Fibroblast of the aortic adventitia (primary cell): ENCODE measurements at regions not wholly inside any gene's neighbourhood (a gene's known extent, or its start where the extent isn't known, plus 50 kb on each side); places are given as distances from the start of the nearest gene placed in this dataset.

Experiments
- DNase-seq: peaks from one replicate; pipeline ENCODE4 v3.0.0-alpha.2; 2010; ENCODE audit warnings: low read depth
- H3K4me3 ChIP-seq: 2 replicates; pipeline ENCODE4 v1.5.1; 2011; ENCODE audit warnings: low read depth, mild to moderate bottlenecking, control low read depth, low read length, moderate library complexity
- CTCF ChIP-seq: IDR thresholded peaks from 2 replicates; pipeline ENCODE4 v1.5.1; 2011; ENCODE audit warnings: mild to moderate bottlenecking, low read length, control low read depth, inconsistent platforms; ENCODE audit not compliant: insufficient read depth

- no peak overlapping the region for H3K4me3 ChIP-seq
- DNase-seq: no peak
- TF ChIP-seq CTCF: no peak
Observed at GRCh38 chr4:141290771-141291170, 70.1 kb downstream of the ZNF330 start.

GRCh38 chr4:141294306-141294705 is 73.6 kb downstream of the ZNF330 start:
- no peak for TF ChIP-seq CTCF
- no peak overlapping the region for H3K4me3 ChIP-seq
- DNase-seq: no peak

GRCh38 chr4:141301216-141301615 is 80.5 kb downstream of the ZNF330 start:
- TF ChIP-seq CTCF: no peak

GRCh38 chr4:141302924-141303323 is 82.2 kb downstream of the ZNF330 start:
- no peak for TF ChIP-seq CTCF
- no peak for DNase-seq
- H3K4me3 ChIP-seq: no peak overlapping the region

More at GRCh38 chr4:141301216-141301615, 80.5 kb downstream of the ZNF330 start:
- no peak overlapping the region for H3K4me3 ChIP-seq
- peak; percentile 18 for DNase-seq

GRCh38 chr4:141304346-141304745 is 83.7 kb downstream of the ZNF330 start:
- H3K4me3 ChIP-seq: no peak overlapping the region
- no peak for DNase-seq
- no peak for TF ChIP-seq CTCF

GRCh38 chr4:141306331-141306730 is 85.6 kb downstream of the ZNF330 start:
- H3K4me3 ChIP-seq: no peak overlapping the region
- TF ChIP-seq CTCF: no peak
- DNase-seq: no peak

- TF ChIP-seq CTCF: peak; percentile 90
- H3K4me3 ChIP-seq: no peak overlapping the region
- DNase-seq: peak; percentile 71
Observed at GRCh38 chr4:141307241-141307689, 86.6 kb downstream of the ZNF330 start.
